Activated CD8-positive, alpha-beta memory T cell treated with anti-CD3 and anti-CD28 coated beads for 36 hours (primary cell): ENCODE measurements at regions not wholly inside any gene's neighbourhood (a gene's known extent, or its start where the extent isn't known, plus 50 kb on each side); places are given as distances from the start of the nearest gene placed in this dataset.

ENCODE experiments used
- CTCF ChIA-PET: fragments of 350-600 bp; sonication (Branson Sonifier 250); formaldehyde crosslinking; loops from one replicate; lab custom pipeline; 2021; ENCODE audit warnings: antibody characterized with exemption; lab: Charles Lee
- POLR2A ChIA-PET: fragments of 350-600 bp; sonication (Branson Sonifier 250); formaldehyde crosslinking; loops from one replicate; lab custom pipeline; 2021; ENCODE audit warnings: antibody characterized with exemption; lab: Charles Lee

DNA sequence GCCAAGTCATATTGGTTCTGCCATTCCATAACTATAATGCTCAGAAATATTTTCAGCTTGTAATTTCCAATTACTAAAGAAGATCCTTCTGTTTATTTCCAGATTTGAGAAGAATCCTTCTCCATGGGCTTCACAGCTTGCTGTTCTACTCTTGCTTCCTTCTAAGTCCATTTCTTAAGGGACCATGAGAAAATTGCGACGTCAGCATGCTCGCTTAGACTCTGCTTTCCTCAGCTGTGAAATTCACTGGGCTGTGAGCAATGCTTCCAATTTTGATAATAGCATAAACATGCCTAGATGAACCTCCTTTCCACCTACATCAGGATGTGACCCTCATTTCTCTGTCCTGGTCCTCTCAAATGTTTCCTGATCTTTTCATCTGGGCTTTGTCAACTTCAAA is 145.3 kb upstream of the CDH20 start:
- POLR2A ChIA-PET = no interaction called here
- CTCF ChIA-PET = no interaction called here

DNA sequence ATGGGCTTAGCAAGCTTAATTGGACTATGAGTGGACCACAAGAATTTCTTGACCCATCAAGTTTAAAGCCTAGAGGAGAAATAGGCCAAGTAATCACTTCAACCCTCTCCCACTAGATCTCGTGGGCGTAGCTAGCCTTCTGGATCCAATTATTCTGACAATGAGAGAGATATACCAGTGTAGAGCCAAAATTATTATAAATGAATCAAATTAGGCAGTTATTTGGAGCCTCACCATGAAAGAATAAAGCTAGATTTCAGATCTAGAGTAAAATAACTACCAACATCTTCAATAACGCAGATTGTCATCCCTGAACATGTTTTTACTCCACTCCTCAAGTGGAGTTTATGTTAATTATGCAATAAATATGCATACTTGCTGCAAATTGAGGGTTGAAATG is 143.9 kb upstream of the CDH20 start:
- POLR2A ChIA-PET = no interaction called here
- CTCF ChIA-PET = no interaction called here

DNA sequence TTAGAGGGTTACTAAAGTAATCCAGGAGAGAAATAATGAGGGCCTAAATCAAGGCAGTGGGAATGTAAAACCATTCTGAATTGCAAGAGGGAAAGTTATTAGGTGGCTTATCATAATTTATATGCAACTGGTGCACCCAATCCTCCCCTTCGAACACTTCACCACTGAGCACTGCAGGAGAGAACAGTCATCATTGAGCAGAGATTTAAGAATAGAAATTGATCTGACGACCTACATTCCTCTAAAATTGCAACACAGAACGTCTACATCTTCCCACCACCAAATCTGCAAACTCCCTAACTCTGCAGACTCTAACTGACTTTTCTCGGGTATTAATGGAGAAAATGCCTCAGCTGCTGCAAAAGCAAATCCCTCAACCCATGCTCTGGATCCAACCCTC is 138.5 kb upstream of the CDH20 start:
- POLR2A ChIA-PET = no interaction called here
- CTCF ChIA-PET = no interaction called here

DNA sequence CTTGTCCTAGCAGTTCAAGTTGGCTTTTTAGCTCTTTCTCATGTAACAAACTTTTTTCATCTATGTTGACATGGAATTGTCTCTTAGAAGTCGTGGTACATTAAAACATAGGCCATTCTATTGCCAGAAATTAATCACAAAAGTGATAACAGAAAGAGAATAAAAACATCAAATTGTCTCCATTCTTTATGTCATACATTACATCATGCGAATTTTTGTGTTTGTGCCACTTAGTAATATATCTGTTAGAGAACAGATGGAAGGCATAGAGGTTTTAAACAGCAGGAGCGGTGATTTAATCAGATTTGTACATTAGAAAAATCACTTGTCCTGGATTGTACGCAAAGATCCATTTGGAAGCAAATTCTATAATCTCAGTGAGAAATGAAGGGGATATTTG is 136.5 kb upstream of the CDH20 start:
- ChIA-PET POLR2A (no interaction called here), CTCF (no interaction called here)

DNA sequence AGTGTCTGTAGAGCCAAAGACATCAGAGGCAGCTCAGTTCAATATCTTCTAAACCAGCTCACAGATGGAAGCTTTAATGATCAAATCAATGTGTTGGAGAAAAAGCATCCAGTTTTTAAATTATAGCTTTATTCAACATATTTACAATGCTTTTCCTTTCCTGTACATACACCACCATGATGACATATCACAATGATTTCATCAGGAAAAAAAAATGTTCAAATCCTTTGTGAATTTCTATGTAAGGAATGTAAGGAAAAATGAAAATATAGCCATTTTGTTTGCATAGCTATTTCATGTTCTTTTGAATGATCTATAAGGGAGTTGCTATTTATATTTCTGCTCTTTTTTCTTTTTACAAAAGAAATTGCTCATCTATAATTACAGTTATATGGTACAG is 134.7 kb upstream of the CDH20 start:
- CTCF ChIA-PET = no interaction called here
- POLR2A ChIA-PET = no interaction called here

DNA sequence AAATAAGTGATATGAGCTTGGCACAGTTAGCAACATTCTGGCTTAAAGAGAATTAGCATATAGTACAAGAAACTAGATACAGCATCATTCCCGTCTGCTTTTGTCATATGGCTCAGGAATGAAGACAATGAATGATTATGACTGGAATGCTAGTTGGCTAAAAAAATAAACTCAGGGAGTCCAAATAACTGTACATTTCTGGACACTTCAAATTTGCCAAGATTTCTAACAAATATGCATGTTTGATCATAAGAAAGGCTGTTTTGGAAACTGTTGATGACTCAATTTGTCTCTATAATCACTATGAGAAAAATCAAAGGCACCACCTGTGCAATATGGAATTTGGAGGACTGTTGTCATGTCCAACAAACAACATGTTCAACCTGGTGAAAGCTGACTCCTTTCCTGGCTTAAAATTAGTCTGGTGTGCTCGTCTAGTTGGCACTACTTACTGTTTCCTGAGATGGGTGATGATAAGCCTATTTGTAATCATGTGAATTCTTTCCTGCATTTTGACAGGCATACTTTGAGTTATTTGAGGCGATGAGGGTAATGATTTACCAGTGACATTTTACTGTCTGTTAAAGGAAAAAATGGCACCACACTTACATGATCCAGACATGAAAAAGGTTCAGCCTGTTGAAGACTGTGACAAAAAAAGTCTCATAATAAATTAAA is 133.9 kb upstream of the CDH20 start:
- POLR2A ChIA-PET = no interaction called here
- CTCF ChIA-PET = no interaction called here

DNA sequence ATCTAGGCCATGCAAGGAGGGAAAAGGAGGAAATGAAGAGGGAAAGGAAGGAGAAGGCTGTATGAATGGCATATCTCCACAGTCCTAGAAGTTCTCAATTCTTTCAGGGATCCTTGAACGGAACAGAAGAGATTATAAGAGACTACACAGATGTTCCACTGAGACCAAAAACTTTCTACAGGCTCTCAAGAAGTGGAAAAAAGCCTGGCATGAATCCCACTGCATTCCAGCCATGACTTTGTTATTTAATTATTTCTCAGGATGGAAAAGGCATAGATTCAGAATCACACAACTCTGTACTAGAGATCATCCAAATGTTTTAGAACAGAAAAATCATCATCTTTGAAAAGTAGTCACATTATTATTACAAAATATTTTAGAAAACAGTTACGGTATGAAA is 131.7 kb upstream of the CDH20 start:
- POLR2A ChIA-PET = no interaction called here
- CTCF ChIA-PET = no interaction called here

DNA sequence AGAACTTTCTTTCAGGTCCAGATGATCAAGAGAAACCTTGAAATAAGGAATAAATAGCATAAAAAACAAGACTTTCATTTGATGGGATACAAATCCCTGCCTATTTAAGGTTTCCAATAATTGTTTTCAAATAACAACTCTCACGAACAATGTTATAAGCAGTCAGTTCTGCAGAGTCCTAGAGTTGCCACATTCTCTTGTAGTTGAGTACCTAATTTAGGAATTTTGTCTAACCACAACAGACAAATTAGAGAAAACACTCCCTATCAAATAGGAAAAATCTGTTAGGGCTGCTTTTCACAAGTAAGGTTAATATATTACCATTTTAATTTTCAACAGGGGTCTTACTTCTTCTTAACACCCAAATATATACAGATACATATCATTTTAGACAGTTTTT is 130.1 kb upstream of the CDH20 start:
- ChIA-PET CTCF (no interaction called here), POLR2A (no interaction called here)

DNA sequence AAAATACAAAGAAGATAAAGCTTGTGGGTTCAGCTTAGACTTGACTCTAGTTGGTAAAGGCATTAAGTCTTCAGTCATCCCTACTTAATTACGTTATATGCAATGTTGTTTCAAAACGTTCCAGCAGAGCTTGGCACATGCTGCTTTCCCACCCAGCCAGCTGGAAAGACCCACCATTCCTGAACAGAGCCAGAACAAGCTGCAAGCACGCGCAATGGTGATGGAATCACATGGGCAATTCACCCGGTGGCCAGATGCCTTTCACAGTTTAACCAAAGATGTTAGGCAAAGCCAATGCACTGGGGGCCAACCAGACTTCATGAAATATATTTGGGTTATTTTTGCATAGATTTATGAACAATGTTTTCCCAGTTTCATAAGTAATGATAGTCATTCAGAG is 123.4 kb upstream of the CDH20 start:
- CTCF ChIA-PET = no interaction called here

DNA sequence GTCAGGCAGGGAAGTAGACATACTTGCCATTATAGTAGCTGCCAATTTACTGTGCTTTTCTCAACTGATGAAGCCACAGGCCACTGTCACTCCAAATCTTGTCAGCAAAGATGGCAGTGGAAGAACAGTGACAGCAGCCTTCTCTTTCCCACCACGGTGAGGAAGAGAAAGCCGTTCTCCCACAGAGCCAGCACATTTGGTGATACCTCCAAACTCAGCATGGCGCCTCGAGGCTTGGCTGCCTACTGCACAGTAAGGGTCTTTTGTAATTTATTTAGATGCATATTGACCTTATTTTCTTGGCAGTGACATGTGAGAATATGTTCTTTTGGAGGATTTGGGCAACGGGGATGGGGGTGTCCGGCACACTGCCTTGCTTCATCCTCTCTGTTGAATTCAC is 117.2 kb upstream of the CDH20 start:
- ChIA-PET POLR2A (no interaction called here), CTCF (no interaction called here)

More for the DNA sequence above, 123.4 kb upstream of the CDH20 start:
- POLR2A ChIA-PET = no interaction called here

DNA sequence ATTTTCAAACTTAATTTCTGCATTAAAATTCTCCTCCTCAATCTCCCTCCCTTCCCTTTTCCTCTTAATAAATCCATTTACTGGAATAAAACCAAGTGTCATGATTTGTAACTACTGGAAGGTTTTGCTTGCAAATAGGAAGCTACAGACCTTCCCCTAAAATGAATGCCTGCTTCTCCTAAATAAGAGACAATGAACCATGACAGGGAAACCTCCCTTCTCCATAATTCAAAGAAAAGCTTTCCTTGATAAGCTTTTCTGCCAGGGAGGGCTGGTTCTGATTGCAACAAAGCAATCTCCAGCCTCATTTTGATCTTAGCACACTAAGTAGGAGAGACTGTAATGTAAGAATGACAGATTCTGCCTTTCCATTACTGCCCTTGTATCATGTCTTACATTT is 111.0 kb upstream of the CDH20 start:
- ChIA-PET CTCF (no interaction called here), POLR2A (no interaction called here)

DNA sequence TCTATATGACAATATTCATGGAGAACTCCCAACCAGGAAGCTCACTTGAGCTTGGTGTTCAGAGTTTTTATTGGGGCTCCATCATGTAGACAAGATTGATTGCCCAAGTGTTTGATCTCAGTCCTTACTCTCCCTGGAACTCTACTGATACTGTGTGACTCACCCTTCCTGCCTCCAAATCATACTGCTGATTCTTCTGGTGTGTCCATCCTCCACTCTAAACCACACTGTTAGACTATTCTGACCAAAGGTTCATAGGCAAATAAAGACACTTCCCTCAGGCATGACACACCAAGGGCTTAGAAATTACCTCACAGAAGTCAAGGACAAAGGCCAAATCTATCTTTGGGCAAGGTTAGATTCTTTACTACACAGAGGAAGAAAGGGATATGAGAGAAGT is 107.9 kb upstream of the CDH20 start:
- CTCF ChIA-PET = no interaction called here
- POLR2A ChIA-PET = no interaction called here

DNA sequence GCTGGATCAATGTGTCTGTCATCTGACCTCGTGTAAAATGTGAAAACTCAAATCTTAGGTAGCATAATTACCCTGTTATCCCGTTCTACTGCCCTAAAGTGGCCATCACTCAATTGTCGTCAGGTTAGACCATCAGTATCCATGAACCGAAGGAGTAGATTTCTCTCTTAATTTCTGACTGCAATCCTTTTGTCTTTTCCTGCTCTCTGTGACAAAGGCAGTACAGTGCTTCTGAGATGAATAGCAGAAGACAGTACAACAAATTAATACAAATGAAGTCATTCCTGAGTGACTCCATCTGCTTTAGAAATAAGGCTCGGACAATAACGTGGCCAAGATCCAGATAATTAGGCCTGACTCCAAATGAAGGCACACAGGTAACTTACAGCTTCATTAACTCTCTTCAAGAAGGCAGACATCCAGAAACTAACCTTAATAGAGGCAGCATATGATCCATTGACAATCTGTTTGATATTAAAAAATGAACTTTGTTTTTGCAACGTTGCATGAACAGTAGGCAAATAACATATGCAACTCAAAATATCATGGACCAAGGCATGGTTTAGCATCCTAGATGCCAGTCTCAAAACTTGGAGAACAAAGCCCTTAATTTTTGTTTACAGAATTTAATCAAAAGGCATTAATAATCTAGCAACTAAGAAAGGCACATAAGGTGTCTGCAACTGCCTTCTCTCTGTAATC is 96.7 kb upstream of the CDH20 start:
- ChIA-PET POLR2A (no interaction called here), CTCF (no interaction called here)

DNA sequence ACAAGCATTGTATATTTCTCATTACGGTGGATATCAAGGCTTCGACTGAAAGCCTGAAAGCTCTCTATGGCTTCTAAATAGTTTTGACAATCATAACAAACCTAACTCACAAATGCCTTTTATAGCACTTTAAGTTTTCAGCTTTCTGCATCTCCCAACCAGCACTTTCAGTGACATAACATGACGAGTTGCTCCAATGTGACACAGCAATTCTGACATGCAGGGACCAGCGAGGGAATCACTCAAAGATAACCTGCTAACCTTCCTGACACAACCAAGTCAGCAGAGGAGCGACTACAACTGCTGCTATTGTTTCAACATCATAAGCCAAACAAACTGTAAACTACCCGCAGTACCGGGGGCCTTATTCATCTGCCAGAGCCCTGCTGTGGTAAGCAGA is 95.7 kb upstream of the CDH20 start:
- ChIA-PET POLR2A (no interaction called here), CTCF (no interaction called here)

DNA sequence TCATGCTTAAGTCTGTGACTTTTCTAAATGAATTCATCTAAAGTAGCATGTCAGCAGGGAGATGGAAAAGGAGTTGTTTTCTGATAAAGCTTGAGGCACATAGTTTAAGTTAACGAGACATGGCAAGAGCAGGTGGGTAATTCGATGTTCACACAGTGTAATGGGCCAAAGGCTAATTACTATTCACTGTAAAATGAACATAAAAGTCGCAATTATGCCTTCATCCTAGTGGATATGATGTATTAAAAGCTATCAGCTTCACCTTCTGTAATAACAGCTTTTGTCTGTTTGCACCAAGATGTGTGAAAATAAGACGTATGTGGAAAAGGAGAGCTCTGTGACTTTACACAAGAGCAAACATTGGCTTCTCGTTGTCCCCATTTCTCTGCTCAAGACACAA is 94.2 kb upstream of the CDH20 start:
- ChIA-PET POLR2A (no interaction called here), CTCF (no interaction called here)

DNA sequence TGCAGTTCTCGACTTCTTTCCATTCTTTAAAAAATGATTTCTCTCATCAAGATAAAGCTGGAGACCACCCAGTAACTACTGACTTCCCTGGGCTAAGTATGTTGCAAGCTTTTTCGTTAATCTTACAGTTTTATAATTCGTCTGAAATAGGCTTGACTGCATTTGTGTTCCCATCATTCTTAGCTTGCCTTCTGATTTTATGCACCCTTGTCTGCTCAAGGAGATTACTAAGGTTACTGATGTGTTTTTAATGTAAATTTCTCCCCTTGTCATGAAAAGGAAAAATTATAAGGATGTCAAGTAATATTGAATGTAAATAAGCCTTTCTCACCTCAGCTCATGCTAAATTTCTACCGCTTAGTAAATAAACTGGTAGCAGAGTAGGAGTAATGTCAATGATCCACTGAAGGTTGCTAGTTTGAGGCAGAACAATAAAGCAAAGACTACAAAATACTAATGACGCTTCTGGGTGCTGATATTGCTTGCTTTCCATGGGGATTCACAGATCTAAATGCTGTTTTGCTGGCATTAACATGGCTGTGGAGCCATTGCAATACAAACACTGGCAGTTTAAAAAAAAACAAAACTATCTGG is 91.9 kb upstream of the CDH20 start:
- POLR2A ChIA-PET = no interaction called here
- CTCF ChIA-PET = no interaction called here

DNA sequence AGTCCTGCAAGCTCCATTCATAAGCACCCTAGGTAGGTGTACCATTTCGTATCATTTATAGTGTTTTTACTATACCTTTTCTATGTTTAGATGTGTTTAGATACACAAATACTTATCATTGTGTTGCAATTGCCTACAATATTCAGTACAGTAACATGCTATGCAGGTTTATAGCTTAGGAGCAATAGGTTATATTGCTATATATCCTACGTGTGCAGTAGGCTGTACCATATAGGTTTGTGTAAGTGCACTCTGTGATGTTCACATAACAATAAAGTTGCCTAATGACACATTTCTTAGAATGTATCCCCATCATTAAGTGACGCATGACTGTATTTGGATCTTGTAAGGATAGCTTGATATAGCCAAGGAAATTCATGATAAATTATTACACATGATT is 88.6 kb upstream of the CDH20 start:
- CTCF ChIA-PET = no interaction called here
- POLR2A ChIA-PET = no interaction called here

DNA sequence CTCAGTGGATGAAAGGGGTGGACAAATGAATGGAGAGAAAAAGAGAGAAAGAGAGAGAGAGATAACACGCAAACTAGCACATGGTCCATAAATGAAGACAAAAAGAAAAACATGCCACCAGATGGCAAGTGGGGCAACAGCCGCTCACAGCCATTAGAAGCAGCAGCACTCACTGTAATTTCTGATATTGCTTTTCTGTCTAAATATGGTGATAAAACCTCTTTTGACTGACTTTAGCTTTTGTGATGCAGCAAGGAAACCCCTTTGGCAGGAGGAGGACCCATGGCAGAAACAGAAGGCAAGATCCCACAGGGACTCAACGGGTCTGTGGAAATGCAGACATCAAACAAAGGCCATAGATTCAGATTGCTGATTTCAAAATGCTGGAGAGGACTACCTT is 88.0 kb upstream of the CDH20 start:
- ChIA-PET CTCF (no interaction called here), POLR2A (no interaction called here)

DNA sequence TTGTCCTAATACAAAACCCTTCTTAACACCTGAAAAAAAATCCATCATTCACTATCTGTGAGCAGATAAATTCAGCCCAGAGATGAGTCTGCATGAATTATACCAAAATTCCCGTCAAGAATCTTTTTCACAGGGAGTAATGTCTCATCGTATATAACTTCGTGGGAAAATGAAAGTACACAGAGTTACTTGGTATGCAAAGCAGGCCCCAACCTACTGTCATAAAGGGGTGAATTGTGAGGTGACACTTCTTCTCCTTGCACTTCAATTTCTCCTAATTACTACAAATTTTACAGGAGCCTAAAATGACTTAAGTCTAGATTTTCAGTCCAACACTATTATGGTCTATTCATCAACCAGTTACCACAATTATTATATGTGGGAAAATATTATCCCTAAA is 84.6 kb upstream of the CDH20 start:
- CTCF ChIA-PET = no interaction called here
- POLR2A ChIA-PET = no interaction called here

DNA sequence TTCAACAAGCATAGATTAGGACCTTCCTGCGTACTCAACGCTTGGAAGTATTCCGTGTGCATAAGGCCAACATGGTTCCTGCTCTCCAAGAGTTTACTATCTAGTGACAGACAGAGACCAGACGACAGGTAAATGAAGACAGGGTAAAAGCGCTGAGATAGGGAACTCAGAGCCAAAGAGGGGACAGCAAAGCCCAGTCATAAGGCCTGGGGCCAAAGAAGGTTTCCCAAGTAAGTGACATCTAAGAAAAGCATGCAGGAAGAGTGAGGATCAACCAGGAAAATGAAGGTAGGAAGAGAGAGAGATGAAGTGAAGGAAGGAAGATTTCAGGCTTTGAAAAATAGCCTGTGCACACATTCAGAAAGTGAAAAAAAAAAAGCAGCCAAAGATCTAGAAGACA is 76.9 kb upstream of the CDH20 start:
- ChIA-PET CTCF (no interaction called here), POLR2A (no interaction called here)

DNA sequence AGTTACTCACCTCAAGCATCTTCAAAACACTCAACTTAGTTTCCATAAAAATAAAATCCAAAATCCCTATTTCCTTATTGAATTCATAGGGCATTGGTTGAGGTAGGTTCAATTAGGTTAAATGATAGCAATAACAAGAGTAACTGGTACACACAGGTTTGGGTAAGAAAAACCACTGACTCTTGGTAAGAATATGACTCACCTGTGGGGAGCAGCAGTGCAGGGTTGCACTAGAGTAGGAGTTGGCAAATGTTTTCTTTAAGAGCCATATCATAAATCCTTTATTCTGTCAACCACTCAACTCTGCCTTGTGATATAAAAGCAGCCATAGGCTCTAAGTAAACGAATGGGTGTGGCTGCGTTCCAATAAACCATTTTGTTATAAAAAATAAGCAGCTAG is 71.4 kb upstream of the CDH20 start:
- POLR2A ChIA-PET = no interaction called here
- CTCF ChIA-PET = no interaction called here
